Rectal smooth muscle tissue (tissue), 1 donor: ENCODE measurements at regions not wholly inside any gene's neighbourhood (a gene's known extent, or its start where the extent isn't known, plus 50 kb on each side); places are given as distances from the start of the nearest gene placed in this dataset.

Source experiments
- H3K27ac ChIP-seq: one replicate; pipeline ENCODE4 v1.7.0; 2013; ENCODE audit warnings: low read depth, low read length, inconsistent platforms
- H3K27me3 ChIP-seq: one replicate; pipeline ENCODE4 v1.7.0; 2013; ENCODE audit warnings: low read length; ENCODE audit not compliant: control insufficient read depth, insufficient read depth
- H3K36me3 ChIP-seq: one replicate; pipeline ENCODE4 v1.7.0; 2013; ENCODE audit warnings: low read length; ENCODE audit not compliant: control insufficient read depth, insufficient read depth
- H3K4me1 ChIP-seq: one replicate; pipeline ENCODE4 v1.7.0; 2013; ENCODE audit warnings: low read length; ENCODE audit not compliant: control insufficient read depth, insufficient read depth
- H3K4me3 ChIP-seq: one replicate; pipeline ENCODE4 v1.7.0; 2013; ENCODE audit warnings: low read length
- H3K9ac ChIP-seq: one replicate; pipeline ENCODE4 v1.7.0; 2013; ENCODE audit warnings: low read length

DNA sequence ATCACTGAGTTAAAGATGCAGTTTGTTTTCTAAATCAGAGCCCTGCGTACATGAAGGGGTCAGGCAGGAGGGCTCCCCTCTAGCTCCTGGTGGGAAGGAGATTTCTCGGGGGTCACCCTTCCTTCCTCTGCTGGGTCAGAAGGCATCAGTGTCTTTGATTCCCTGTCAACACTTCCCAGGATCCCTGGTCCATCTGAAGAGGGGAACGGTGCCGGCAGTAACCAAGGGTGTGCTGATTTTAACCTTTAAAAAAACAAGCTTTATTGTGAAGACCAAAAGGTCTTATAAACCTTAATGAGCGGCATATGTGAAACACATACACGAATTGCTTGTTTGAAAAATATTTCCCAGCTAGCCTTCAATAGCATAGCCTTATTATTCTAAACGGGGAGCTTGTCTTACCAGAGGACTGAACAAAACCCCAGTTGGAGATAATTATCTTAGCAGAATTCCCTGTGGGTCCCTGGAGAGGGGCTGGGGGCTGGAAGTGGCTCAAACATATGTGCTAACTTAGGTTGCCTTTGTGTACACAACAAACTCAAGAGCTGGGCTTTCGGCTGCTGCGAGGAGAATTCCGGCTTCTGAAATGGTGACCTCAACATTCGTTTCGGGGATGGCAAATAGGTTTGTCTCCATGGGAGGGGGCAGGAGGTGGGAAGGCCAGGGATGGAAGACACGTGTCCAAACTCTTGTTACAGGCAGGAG lies 114.9 kb upstream of the MYCN start:
- Histone ChIP-seq H3K27me3 (no peaks in the 10 kb centered on the region), H3K9ac (no peak overlapping the region), H3K4me1 (no peaks in the 10 kb centered on the region), H3K27ac (no peak overlapping the region), H3K4me3 (no peak overlapping the region), H3K36me3 (no peaks in the 10 kb centered on the region)

DNA sequence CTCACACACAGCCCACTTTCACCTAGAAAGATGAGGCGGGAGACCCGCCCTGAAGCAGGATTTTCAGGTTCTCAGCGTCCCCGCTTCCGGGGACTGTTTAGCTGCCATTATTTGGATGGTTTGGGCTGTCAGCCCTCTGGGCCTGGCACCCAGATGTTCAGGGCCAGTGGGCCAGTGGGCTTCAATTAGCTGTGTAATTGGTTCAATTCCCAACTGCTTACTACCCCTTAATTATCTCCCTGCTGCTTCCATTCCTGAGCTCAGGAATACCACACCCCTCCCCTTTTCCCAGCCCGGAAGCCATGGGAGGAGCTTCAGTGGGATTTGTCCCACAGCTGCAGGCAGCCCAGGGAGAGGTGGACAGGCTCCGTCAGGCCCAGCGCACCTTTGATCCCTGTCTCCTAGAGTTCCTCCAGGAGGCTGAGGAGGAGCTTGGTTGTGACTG lies 114.1 kb upstream of the MYCN start:
- Histone ChIP-seq H3K27ac (no peak overlapping the region), H3K9ac (no peak overlapping the region), H3K36me3 (no peaks in the 10 kb centered on the region), H3K4me1 (no peaks in the 10 kb centered on the region), H3K27me3 (no peaks in the 10 kb centered on the region), H3K4me3 (no peak overlapping the region)

DNA sequence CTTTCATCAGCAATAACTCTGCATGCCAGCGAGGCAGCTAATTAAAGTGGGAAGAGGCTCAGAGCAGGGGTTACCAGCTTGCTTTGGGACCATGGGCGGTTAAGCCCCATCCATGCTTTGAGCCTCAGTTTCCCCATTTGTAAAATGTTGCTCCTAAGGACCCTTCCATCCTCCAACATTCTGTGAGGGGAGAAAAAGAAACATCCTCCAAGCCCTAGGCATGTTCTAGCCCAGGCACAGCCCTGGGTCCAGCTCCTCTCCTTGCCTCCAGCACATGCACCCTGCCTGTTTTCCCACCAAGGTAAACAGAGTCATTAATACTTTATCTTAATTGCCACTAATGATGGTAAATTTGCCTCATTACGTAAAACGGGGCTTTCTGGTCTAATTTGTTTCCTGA lies 113.3 kb upstream of the MYCN start:
- Histone ChIP-seq H3K9ac (no peak overlapping the region), H3K4me1 (no peaks in the 10 kb centered on the region), H3K4me3 (no peak overlapping the region), H3K27me3 (no peaks in the 10 kb centered on the region), H3K36me3 (no peaks in the 10 kb centered on the region), H3K27ac (no peak overlapping the region)

DNA sequence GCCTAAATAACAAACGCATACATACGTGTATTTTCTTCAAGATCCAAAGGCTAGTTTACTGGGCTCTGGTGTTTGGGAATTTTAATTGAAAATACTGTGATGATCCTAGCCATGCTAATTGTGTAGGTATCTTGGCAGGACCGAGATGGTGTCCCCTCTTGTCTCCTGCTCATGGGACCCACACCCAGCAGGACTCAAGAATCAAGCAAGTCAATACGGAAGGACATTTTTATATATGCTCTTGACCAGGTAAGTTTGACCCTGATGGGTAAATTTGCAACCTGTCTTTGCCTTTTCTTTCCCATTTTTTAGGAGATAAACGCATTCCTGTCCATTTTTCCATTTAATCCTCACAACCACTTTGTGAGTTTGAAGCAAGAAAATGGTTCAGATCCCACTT lies 111.8 kb upstream of the MYCN start:
- no peak overlapping the region for H3K27ac ChIP-seq
- H3K9ac ChIP-seq, result no peak overlapping the region
- H3K27me3 ChIP-seq, result no peaks in the 10 kb centered on the region
- no peaks in the 10 kb centered on the region for H3K4me1 ChIP-seq
- no peak overlapping the region for H3K4me3 ChIP-seq
- H3K36me3 ChIP-seq, result no peaks in the 10 kb centered on the region

DNA sequence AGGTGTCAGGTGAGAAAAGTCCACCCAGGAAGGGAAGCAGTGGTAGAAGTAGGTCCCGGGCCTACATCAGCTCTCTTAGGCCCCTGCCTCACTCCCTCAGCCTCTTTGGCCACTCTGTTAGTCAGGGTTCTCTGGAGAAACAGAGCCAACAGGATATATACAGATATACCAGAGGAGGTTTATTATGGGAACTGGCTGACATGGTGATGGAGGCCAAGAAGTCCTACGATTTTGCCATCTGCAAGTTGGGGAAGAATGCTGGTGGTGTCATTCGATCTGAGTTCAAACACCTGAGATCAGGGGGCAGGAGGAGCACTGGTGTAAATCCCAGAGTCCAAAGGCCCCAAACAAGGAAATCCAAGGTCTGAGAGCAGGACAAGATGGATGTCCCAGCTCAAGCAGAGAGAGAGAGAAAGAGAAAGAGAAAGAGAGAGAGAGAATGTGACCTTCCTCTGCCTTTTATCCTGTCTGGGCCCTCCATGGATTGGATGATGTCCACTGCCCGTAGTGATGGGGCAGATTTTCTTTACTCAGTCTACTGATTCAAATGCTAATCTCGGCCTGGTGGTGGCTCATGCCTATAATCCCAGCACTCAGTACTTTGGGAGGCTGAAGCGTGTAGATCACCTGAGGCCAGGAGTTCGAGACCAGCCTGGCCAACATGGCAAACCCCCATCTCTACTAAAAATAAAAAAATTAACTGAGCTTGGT lies 111.1 kb upstream of the MYCN start:
- Histone ChIP-seq H3K36me3 (no peaks in the 10 kb centered on the region), H3K27me3 (no peaks in the 10 kb centered on the region), H3K4me1 (no peaks in the 10 kb centered on the region), H3K27ac (no peak overlapping the region), H3K9ac (no peak overlapping the region), H3K4me3 (no peak overlapping the region)

DNA sequence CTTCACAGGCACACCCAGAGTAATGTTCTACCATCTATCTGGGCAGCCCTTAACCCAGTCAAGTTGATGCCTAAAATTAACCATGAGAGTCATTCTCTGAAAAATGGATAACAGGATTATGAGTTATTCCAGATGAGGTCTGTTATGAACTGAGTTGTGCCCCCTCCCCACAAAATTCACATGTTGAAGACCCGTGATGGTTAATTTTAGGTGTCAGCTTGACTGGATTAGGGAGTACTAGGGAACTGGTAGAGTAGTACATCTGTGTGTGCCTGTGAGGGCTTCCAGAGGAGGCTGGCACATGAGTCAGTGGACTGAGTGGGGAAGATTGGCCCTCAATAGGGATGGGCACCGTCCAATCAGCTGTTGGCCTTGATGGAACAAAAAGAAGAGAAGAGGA lies 110.4 kb upstream of the MYCN start:
- no peaks in the 10 kb centered on the region for H3K36me3 ChIP-seq
- no peak overlapping the region for H3K9ac ChIP-seq
- no peak overlapping the region for H3K27ac ChIP-seq
- H3K4me3 ChIP-seq, result no peak overlapping the region
- H3K27me3 ChIP-seq, result no peaks in the 10 kb centered on the region
- H3K4me1 ChIP-seq, result no peaks in the 10 kb centered on the region

DNA sequence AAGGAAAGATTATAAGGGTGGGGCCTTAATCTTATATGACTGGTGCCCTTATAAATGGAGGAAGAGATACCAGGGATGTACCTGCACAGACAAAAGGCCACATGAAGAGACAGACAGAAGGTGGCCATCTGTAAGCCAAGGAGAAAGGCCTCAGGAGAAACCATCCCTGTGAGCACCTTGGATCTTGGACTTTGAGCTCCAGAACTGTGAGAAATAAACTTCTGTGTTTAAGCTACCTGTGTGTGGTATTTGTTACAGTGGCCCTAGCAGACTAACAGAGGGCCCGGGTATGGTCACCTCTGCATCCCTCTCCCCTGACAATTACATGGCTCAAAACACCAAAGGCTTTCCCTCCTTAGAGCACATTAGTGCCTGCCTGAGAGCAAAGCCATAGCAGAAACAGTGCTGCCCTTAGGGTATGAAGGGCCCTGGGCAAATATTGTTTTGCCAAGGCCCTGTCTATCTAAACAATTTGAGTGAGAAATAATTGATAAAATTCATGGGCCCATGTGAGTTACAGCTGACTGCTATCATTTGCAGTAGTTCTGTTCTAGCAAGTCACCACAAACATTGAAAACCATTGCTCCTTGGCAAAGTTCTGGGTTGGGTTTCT lies 109.3 kb upstream of the MYCN start:
- no peak overlapping the region for H3K9ac ChIP-seq
- H3K4me1 ChIP-seq, result no peaks in the 10 kb centered on the region
- H3K27me3 ChIP-seq, result no peaks in the 10 kb centered on the region
- H3K36me3 ChIP-seq, result no peaks in the 10 kb centered on the region
- H3K27ac ChIP-seq, result no peak overlapping the region
- no peak overlapping the region for H3K4me3 ChIP-seq

DNA sequence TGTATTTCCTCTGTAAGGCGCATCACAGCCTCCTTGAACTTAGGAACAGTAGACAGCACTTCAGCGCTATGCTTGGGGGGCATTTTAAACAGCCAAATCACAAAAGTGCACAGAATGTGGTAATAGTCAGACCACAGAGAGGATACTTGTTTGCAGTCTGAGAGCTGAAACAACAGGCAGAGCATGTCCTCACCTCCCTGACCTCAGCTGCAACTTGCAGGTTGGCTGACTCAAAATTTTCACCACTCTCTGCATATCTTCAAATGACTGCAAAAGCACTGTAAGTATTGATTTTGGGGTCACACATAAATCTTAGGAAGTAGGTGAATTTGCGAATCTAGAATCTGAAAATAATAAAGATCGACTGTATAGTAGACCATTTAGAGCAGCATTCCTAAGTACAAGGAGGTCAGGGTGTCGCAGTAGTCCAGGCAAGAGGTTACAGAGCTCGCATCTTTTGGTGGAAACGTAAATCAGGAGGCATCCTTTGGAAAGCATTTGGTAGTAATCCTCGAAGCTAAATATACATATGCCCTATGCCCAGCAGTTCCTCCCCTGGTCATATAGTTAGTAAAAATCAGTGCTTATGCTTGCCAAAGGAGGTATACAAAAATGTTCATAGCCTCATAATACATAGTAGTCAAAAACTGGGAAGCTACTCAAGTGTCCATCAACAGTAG lies 108.2 kb upstream of the MYCN start:
- Histone ChIP-seq H3K9ac (no peak overlapping the region), H3K27me3 (no peaks in the 10 kb centered on the region), H3K4me3 (no peak overlapping the region), H3K4me1 (no peaks in the 10 kb centered on the region), H3K36me3 (no peaks in the 10 kb centered on the region), H3K27ac (no peak overlapping the region)

DNA sequence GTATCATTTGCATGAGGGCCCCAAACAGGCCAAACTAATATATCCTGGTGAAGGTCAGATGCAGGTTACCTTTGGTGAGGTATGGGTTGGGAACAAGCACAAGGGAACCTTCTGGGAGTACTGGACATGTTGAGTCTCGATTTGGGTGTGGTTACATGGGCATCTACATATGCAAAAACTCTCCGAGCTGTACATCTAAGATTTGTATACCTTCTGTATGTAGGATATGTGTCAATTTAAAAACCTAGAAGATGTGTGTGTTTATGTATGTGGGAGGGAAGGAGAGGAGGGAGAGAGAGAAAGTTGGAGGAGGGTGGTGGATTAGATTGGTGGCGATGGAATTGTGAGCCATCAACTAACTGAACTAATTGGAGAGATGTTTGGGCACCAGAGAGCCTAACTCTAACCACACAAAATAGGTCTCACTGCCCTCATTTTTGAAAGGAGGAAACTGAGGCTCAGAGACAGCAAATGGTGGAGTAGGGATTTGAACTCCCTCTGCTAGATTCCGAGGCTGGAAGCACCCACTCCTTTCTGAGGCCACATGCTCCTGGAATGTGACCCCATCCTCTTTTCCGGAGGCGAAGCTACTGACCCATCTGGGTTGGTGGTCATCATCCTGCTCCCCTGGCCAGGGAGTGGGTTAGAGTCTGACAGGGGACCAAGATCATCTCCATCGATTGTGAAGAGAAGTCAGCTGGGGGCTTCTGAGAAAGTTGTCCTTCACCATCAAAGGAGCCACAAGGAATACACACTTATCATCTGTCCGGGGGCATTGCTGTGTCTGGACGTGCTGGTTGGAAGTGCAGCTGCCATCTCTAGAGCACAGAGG lies 107.3 kb upstream of the MYCN start:
- no peaks in the 10 kb centered on the region for H3K36me3 ChIP-seq
- H3K9ac ChIP-seq, result no peak overlapping the region
- no peaks in the 10 kb centered on the region for H3K27me3 ChIP-seq
- H3K4me3 ChIP-seq, result no peak overlapping the region
- H3K27ac ChIP-seq, result no peak overlapping the region
- no peaks in the 10 kb centered on the region for H3K4me1 ChIP-seq

DNA sequence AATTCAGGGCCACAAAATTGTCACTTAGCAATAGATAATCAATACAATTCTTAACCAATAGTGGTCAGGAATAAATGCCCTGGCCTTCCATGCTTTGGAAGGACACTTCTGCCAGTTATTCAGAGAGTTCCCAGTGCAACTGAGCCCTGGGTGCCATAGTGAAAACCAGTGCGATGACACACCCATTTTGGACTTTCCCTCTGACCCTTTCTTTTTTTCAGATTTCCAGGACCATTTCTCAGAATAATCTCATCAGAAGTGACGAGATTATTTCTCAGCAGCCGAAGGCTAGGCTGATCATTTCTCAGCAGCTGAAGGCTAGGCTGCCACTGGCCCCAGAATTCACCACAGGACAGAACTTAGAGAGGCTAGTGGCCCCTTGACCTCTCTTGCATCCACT lies 106.6 kb upstream of the MYCN start:
- no peak overlapping the region for H3K4me3 ChIP-seq
- no peak overlapping the region for H3K27ac ChIP-seq
- H3K27me3 ChIP-seq, result no peaks in the 10 kb centered on the region
- H3K4me1 ChIP-seq, result no peaks in the 10 kb centered on the region
- H3K36me3 ChIP-seq, result no peaks in the 10 kb centered on the region
- no peak overlapping the region for H3K9ac ChIP-seq

DNA sequence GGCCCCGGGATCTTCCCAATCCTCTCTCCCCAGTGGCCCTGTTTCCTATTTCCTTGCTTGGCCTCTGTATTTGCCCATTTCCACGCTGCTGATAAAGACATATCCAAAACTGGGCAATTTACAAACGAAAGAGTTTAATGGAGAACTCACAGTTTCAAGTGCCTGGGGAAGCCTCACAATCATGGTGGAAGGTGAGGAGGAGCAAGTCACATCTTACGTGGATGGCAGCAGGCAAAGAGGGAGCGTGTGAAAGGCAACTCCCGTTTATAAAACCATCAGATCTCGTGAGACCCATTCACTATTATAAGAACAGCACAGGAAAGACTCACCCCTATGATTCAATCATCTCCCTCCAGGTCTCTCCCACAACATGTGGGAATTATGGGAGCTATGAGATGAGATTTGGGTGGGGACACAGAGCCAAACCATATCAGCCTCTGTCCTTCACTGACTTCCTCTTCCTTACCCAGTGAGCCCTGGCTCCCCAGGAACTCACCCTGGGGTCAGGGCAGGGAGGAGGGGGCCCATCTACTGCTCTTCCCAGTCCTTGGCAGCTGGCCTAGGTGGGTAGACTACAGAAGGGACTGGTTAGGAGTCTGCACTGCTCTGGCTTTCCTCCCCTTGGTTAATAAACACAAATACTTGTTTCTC lies 105.8 kb upstream of the MYCN start:
- Histone ChIP-seq H3K36me3 (no peaks in the 10 kb centered on the region), H3K4me3 (no peak overlapping the region), H3K9ac (no peak overlapping the region), H3K4me1 (no peaks in the 10 kb centered on the region), H3K27ac (no peak overlapping the region), H3K27me3 (no peaks in the 10 kb centered on the region)
